Lower leg skin (tissue), 3 donors: ENCODE measurements at regions not wholly inside any gene's neighbourhood (a gene's known extent, or its start where the extent isn't known, plus 50 kb on each side); places are given as distances from the start of the nearest gene placed in this dataset.

Experiments
- POLR2A ChIP-seq, 2 donors: fragments of 450-650 bp; IDR thresholded peaks; one replicate each; pipeline ENCODE4 v1.6.1; 2016 to 2017; ENCODE audit warnings: antibody characterized with exemption in 2 of 2, mild to moderate bottlenecking in 1 of 2, moderate library complexity in 1 of 2
- TF ChIP-seq, protein P1 (sequence below), 3 donors: fragments of 450-650 bp; IDR thresholded peaks; one replicate each; pipeline ENCODE4 v1.5.1; 2016; ENCODE audit warnings: antibody characterized with exemption in 3 of 3, mild to moderate bottlenecking in 3 of 3, moderate library complexity in 2 of 3

DNA sequence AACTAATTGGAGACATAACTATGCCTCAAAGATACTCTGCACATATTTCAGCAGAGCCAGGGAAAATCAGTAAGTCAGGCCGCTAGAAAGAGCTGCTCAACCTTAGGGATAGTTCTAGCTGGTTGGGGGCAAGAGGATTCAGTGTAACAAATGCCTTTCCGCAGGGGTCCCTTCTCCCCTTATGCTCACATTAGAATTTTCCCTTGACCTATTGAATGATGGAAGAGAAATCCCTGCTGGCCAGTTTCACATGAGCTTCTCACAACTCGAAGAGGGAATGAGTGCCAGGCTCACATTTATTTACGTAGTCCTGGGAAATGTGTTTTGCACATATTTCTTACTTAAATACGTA is 66.2 kb upstream of the USP9X start:
- TF ChIP-seq, protein P1, sequence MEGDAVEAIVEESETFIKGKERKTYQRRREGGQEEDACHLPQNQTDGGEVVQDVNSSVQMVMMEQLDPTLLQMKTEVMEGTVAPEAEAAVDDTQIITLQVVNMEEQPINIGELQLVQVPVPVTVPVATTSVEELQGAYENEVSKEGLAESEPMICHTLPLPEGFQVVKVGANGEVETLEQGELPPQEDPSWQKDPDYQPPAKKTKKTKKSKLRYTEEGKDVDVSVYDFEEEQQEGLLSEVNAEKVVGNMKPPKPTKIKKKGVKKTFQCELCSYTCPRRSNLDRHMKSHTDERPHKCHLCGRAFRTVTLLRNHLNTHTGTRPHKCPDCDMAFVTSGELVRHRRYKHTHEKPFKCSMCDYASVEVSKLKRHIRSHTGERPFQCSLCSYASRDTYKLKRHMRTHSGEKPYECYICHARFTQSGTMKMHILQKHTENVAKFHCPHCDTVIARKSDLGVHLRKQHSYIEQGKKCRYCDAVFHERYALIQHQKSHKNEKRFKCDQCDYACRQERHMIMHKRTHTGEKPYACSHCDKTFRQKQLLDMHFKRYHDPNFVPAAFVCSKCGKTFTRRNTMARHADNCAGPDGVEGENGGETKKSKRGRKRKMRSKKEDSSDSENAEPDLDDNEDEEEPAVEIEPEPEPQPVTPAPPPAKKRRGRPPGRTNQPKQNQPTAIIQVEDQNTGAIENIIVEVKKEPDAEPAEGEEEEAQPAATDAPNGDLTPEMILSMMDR (IDR thresholded peaks at IDR 0.05): no peak
- no peak for TF ChIP-seq POLR2A (IDR thresholded peaks at IDR 0.05)
